ENCODE measurements at regions not wholly inside any gene's neighbourhood (a gene's known extent, or its start where the extent isn't known, plus 50 kb on each side); places are given as distances from the start of the nearest gene placed in this dataset.

- no peak for DNase-seq (ENCODE audit: low read depth in 2 of 2)
Measured at GRCh38 chr2:102078773-102079172, 63.8 kb upstream of the IL1R1 start.

- no peak for DNase-seq (ENCODE audit: low read depth in 2 of 2)
Measured at GRCh38 chr2:102080451-102081242, 61.9 kb upstream of the IL1R1 start.

GRCh38 chr2:102081243-102081522 lies 61.4 kb upstream of the IL1R1 start:
- DNase-seq (ENCODE audit: low read depth in 2 of 2), result no peak

GRCh38 chr2:102081606-102082005 lies 60.9 kb upstream of the IL1R1 start:
- no peak for DNase-seq (ENCODE audit: low read depth in 2 of 2)

GRCh38 chr2:102082571-102083392 lies 59.8 kb upstream of the IL1R1 start:
- peak; percentile 73 for DNase-seq (ENCODE audit: low read depth in 2 of 2)

GRCh38 chr2:102083393-102083703 lies 59.2 kb upstream of the IL1R1 start:
- no peak for DNase-seq (ENCODE audit: low read depth in 2 of 2)

- no peak for DNase-seq (ENCODE audit: low read depth in 2 of 2)
Measured at GRCh38 chr2:102084651-102085050, 57.9 kb upstream of the IL1R1 start.

- no peak for DNase-seq (ENCODE audit: low read depth in 2 of 2)
Measured at GRCh38 chr2:102085238-102085637, 57.3 kb upstream of the IL1R1 start.

GRCh38 chr2:102086150-102086872 lies 56.2 kb upstream of the IL1R1 start:
- DNase-seq (ENCODE audit: low read depth in 2 of 2), result no peak

- DNase-seq (ENCODE audit: low read depth in 2 of 2), result no peak
Measured at GRCh38 chr2:102091121-102091520, 51.4 kb upstream of the IL1R1 start.

- no peak for DNase-seq (ENCODE audit: low read depth in 2 of 2)
Measured at GRCh38 chr2:102091908-102092307, 50.6 kb upstream of the IL1R1 start.

GRCh38 chr2:102092535-102092934 lies 50.0 kb upstream of the IL1R1 start:
- no peak for DNase-seq (ENCODE audit: low read depth in 2 of 2)

Measured in fibroblast of skin of left biceps (primary cell).